DND-41 (cell line): ENCODE measurements at regions not wholly inside any gene's neighbourhood (a gene's known extent, or its start where the extent isn't known, plus 50 kb on each side); places are given as distances from the start of the nearest gene placed in this dataset.

Experiments used
- ATAC-seq: fragments of 200-7000 bp; cut with Tn5 transposase; 3 replicates; pipeline ENCODE4 v1.9.1; 2021; ENCODE audit warnings: low read depth; ENCODE audit not compliant: insufficient read depth
- DNase-seq: peaks from one replicate; pipeline ENCODE4 v3.0.0-alpha.2; 2020
- H2AFZ ChIP-seq: 2 replicates; pipeline ENCODE4 v1.6.0; 2012; ENCODE audit warnings: low read depth, low read length
- H3K27ac ChIP-seq: 2 replicates; pipeline ENCODE4 v1.5.1; 2012; ENCODE audit warnings: low read length, inconsistent platforms
- H3K27me3 ChIP-seq: fragments of 200-600 bp; sonication (generic); 2 replicates; pipeline ENCODE4 v1.6.0; 2012; ENCODE audit warnings: low read length, mild to moderate bottlenecking, inconsistent platforms; ENCODE audit not compliant: insufficient read depth, poor library complexity
- H3K36me3 ChIP-seq: 2 replicates; pipeline ENCODE4 v1.5.1; 2012; ENCODE audit warnings: low read length, inconsistent platforms; ENCODE audit not compliant: insufficient read depth
- H3K4me1 ChIP-seq: 2 replicates; pipeline ENCODE4 v1.5.1; 2012; ENCODE audit warnings: mild to moderate bottlenecking, low read length; ENCODE audit not compliant: insufficient read depth
- H3K4me2 ChIP-seq: 2 replicates; pipeline ENCODE4 v1.6.0; 2012; ENCODE audit warnings: mild to moderate bottlenecking, moderate library complexity, low read length, inconsistent platforms; ENCODE audit not compliant: insufficient read depth
- H3K4me3 ChIP-seq, 2 experiments: fragments of 200-600 bp in 1 of 2; shearing (Covaris generic) in 1 of 2; 2 replicates each; pipeline ENCODE4 v1.5.1; 2012 to 2016; ENCODE audit warnings: inconsistent platforms in 2 of 2, low read length in 2 of 2, mild to moderate bottlenecking in 2 of 2, low read depth in 1 of 2, moderate library complexity in 1 of 2
- H3K79me2 ChIP-seq: 2 replicates; pipeline ENCODE4 v1.6.0; 2012; ENCODE audit warnings: low read length, inconsistent platforms; ENCODE audit not compliant: insufficient read depth
- H3K9ac ChIP-seq: 2 replicates; pipeline ENCODE4 v1.6.0; 2012; ENCODE audit warnings: low read depth, mild to moderate bottlenecking, inconsistent platforms, low read length, moderate library complexity
- H3K9me3 ChIP-seq: 2 replicates; pipeline ENCODE4 v1.5.1; 2012; ENCODE audit warnings: low read length, moderate library complexity, mild to moderate bottlenecking, inconsistent platforms; ENCODE audit not compliant: insufficient read depth, severe bottlenecking
- H4K20me1 ChIP-seq: 2 replicates; pipeline ENCODE4 v1.6.0; 2012; ENCODE audit warnings: low read length; ENCODE audit not compliant: insufficient read depth
- EZH2 ChIP-seq: IDR thresholded peaks from 3 replicates; pipeline ENCODE4 v1.6.1; 2012; ENCODE audit warnings: borderline replicate concordance, low read depth, mild to moderate bottlenecking, moderate library complexity, low read length, inconsistent platforms; ENCODE audit not compliant: severe bottlenecking
- TF ChIP-seq, protein P1 (sequence below): IDR thresholded peaks from 2 replicates; pipeline ENCODE4 v1.5.1; 2012; ENCODE audit warnings: borderline replicate concordance, low read length, moderate library complexity, mild to moderate bottlenecking; ENCODE audit not compliant: poor library complexity, severe bottlenecking; ENCODE audit errors: extremely low read depth

DNA sequence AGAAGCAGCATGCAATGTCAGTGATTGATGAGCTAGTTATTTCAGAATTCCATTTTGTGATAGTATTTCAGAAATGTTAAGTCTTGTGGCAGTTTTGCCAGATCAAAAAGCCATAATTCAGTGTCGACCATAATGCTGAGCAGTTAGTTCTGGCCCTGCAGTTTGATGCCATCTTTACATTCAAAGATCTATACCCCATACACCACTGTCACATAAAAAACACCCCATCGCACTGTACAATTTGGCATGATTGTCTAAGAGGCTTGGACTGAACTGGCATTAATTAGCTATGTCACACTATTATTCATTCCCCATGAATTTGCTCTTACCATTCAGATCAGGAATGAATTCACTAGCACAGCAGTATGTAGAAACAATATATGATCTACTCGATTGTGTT, 127.7 kb upstream of the EPHA3 start:
- no peak overlapping the region for H3K4me3 ChIP-seq

DNA sequence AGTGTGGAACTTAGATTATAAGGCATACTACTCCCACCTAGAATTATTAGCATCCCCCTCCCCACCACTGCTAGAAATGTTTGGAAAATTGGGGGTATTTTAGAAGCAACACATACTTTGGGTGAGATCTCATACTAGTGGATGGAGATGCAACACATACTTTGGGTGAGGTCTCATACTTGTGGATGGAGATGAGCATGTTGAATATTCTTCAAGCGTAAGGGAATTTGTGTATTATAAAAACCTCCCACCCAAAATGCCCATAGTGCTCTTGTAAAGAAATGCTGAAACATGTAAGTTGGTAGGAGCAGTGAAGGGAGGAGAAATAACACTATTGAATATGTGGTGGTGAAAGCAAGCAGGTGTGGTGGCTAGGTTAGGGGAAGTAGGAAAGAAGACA, 124.0 kb upstream of the EPHA3 start:
- DNase-seq, result no peak
- TF ChIP-seq EZH2, result no peak
- TF ChIP-seq, protein P1, sequence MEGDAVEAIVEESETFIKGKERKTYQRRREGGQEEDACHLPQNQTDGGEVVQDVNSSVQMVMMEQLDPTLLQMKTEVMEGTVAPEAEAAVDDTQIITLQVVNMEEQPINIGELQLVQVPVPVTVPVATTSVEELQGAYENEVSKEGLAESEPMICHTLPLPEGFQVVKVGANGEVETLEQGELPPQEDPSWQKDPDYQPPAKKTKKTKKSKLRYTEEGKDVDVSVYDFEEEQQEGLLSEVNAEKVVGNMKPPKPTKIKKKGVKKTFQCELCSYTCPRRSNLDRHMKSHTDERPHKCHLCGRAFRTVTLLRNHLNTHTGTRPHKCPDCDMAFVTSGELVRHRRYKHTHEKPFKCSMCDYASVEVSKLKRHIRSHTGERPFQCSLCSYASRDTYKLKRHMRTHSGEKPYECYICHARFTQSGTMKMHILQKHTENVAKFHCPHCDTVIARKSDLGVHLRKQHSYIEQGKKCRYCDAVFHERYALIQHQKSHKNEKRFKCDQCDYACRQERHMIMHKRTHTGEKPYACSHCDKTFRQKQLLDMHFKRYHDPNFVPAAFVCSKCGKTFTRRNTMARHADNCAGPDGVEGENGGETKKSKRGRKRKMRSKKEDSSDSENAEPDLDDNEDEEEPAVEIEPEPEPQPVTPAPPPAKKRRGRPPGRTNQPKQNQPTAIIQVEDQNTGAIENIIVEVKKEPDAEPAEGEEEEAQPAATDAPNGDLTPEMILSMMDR, result no peak
- Histone ChIP-seq H3K27ac (no peak overlapping the region), H3K9ac (no peak overlapping the region), H3K27me3 (no peaks in the 10 kb centered on the region), H2AFZ (no peak overlapping the region), H3K4me2 (no peak overlapping the region), H3K9me3 (no peaks in the 10 kb centered on the region), H4K20me1 (no peaks in the 10 kb centered on the region), H3K4me1 (no peaks in the 10 kb centered on the region), H3K36me3 (no peaks in the 10 kb centered on the region), H3K4me3 (no peak overlapping the region), H3K79me2 (no peaks in the 10 kb centered on the region)
- ATAC-seq, result no peak

More for the DNA sequence above, 127.7 kb upstream of the EPHA3 start:
- H3K27me3 ChIP-seq, result no peaks in the 10 kb centered on the region
- H3K79me2 ChIP-seq, result no peaks in the 10 kb centered on the region
- H3K36me3 ChIP-seq, result no peaks in the 10 kb centered on the region
- no peaks in the 10 kb centered on the region for H4K20me1 ChIP-seq
- no peak overlapping the region for H3K9ac ChIP-seq
- no peak overlapping the region for H2AFZ ChIP-seq
- no peak overlapping the region for H3K27ac ChIP-seq
- TF ChIP-seq, protein P1, result no peak
- no peak for TF ChIP-seq EZH2
- no peaks in the 10 kb centered on the region for H3K4me1 ChIP-seq
- no peak overlapping the region for H3K4me2 ChIP-seq
- DNase-seq (no peak), ATAC-seq (no peak)
- no peaks in the 10 kb centered on the region for H3K9me3 ChIP-seq

DNA sequence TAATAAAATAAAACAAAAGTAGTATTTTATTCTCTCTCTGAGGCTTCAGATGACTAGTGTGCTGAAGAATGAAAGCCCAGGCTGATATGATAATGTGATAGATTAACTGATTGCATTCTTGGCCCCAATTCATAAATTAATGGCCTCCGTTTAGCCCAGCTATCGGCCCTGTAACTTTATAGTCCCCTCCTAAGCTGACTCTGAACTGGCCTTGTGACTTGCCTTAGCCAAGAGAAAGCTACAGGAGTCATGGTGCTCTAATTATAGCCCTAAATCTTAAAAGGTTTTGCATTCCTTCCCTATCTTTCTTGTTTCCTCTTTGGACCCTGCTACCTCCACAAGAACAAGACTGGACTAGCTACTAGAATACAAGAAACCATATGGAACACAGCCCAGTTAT, 123.2 kb upstream of the EPHA3 start:
- H3K4me1 ChIP-seq, result no peaks in the 10 kb centered on the region
- no peak overlapping the region for H2AFZ ChIP-seq
- H3K9me3 ChIP-seq, result no peaks in the 10 kb centered on the region
- H3K36me3 ChIP-seq, result no peaks in the 10 kb centered on the region
- H4K20me1 ChIP-seq, result no peaks in the 10 kb centered on the region
- no peak overlapping the region for H3K4me2 ChIP-seq
- no peak overlapping the region for H3K4me3 ChIP-seq
- no peak overlapping the region for H3K27ac ChIP-seq
- no peak for ATAC-seq
- H3K27me3 ChIP-seq, result no peaks in the 10 kb centered on the region
- no peak for TF ChIP-seq EZH2
- TF ChIP-seq, protein P1, result no peak
- H3K9ac ChIP-seq, result no peak overlapping the region
- no peak for DNase-seq
- H3K79me2 ChIP-seq, result no peaks in the 10 kb centered on the region

DNA sequence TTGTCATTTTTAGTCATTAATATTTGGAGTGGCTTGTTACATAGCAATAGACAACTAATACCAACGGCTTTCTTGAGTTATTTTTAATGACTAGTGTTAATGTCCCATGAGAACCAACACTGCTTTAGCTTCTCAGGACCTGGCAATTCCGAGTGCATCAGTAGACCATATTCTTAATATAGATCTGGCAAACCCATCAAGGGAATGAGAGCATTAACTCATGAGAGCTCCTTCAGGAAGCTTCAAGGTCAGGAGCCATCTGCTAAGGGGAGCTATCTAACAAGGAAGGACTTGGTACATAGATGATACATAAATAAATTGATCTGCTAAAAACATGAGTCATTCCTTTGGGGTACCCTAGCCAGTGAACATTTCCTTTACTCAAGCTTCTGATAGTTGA, 122.6 kb upstream of the EPHA3 start:
- ATAC-seq (no peak), DNase-seq (no peak)
- no peak overlapping the region for H3K27ac ChIP-seq
- H3K9me3 ChIP-seq, result no peaks in the 10 kb centered on the region
- no peaks in the 10 kb centered on the region for H4K20me1 ChIP-seq
- TF ChIP-seq, protein P1, result no peak
- TF ChIP-seq EZH2, result no peak
- no peaks in the 10 kb centered on the region for H3K79me2 ChIP-seq
- H3K9ac ChIP-seq, result no peak overlapping the region
- no peak overlapping the region for H2AFZ ChIP-seq
- no peak overlapping the region for H3K4me3 ChIP-seq
- no peaks in the 10 kb centered on the region for H3K36me3 ChIP-seq
- no peak overlapping the region for H3K4me2 ChIP-seq
- H3K4me1 ChIP-seq, result no peaks in the 10 kb centered on the region
- no peaks in the 10 kb centered on the region for H3K27me3 ChIP-seq
